ENCODE measurements at regions not wholly inside any gene's neighbourhood (a gene's known extent, or its start where the extent isn't known, plus 50 kb on each side); places are given as distances from the start of the nearest gene placed in this dataset.

DNA sequence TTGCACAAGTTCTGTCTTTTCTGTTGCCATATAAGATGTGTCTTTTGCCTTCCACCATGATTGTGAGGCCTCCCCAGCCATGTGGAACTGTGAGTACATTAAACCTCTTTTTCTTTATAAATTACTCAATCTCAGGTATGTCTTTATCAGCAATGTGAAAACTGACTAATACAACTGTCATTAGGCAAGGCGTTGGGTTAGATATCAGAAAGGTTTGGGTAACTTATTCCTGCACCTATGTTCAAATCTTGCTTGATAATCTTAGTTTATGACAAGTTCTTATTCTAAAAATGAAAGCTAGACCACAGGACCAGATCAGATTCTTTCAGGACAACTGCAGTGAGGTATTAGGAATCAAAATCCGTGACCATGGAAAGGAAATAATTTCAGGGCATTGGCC is 160.6 kb upstream of the BDNF start:
- DNase-seq (ENCODE audit: low read depth) = no peak
- TF ChIP-seq, protein P1, sequence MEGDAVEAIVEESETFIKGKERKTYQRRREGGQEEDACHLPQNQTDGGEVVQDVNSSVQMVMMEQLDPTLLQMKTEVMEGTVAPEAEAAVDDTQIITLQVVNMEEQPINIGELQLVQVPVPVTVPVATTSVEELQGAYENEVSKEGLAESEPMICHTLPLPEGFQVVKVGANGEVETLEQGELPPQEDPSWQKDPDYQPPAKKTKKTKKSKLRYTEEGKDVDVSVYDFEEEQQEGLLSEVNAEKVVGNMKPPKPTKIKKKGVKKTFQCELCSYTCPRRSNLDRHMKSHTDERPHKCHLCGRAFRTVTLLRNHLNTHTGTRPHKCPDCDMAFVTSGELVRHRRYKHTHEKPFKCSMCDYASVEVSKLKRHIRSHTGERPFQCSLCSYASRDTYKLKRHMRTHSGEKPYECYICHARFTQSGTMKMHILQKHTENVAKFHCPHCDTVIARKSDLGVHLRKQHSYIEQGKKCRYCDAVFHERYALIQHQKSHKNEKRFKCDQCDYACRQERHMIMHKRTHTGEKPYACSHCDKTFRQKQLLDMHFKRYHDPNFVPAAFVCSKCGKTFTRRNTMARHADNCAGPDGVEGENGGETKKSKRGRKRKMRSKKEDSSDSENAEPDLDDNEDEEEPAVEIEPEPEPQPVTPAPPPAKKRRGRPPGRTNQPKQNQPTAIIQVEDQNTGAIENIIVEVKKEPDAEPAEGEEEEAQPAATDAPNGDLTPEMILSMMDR (IDR thresholded peaks at IDR 0.05; ENCODE audit: low read depth, low read length) = no peak
- TF ChIP-seq POLR2A (IDR thresholded peaks at IDR 0.05; ENCODE audit: extremely low read depth, insufficient read length) = no peak
- TF ChIP-seq, protein P2, sequence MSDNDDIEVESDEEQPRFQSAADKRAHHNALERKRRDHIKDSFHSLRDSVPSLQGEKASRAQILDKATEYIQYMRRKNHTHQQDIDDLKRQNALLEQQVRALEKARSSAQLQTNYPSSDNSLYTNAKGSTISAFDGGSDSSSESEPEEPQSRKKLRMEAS (IDR thresholded peaks at IDR 0.05; ENCODE audit: low read depth, low read length) = no peak

DNA sequence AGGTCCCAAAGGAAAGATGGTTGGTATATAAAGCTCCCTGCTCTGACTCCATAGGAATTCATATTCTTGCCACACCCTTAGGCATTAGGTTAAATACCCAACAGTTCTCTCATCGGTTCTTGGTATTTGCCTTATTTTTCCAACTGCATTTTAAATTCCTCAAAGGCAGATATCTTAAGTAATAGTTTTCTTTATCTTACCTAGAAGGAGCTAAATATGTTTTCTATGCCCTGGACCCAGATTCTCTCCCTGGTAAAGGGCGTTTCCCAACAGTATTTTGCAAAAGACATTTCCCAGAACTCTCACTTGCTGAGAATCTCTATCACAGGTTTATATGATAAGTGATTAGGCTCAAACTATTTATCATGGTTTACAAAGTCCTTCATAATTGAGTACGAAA is 158.6 kb upstream of the BDNF start:
- H3K4me3 ChIP-seq (ENCODE audit: low read depth, low read length) = no peak overlapping the region
- TF ChIP-seq, protein P1 (IDR thresholded peaks at IDR 0.05; ENCODE audit: low read depth, low read length) = no peak
- TF ChIP-seq, protein P2 (IDR thresholded peaks at IDR 0.05; ENCODE audit: low read depth, low read length) = no peak
- no peak for TF ChIP-seq MYC (IDR thresholded peaks at IDR 0.05; ENCODE audit: low read depth, low read length)
- no peak for TF ChIP-seq POLR2A (IDR thresholded peaks at IDR 0.05; ENCODE audit: extremely low read depth, insufficient read length)
- no peak for DNase-seq (ENCODE audit: low read depth)

More for the DNA sequence above, 160.6 kb upstream of the BDNF start:
- no peak overlapping the region for H3K4me3 ChIP-seq (ENCODE audit: low read depth, low read length)

DNA sequence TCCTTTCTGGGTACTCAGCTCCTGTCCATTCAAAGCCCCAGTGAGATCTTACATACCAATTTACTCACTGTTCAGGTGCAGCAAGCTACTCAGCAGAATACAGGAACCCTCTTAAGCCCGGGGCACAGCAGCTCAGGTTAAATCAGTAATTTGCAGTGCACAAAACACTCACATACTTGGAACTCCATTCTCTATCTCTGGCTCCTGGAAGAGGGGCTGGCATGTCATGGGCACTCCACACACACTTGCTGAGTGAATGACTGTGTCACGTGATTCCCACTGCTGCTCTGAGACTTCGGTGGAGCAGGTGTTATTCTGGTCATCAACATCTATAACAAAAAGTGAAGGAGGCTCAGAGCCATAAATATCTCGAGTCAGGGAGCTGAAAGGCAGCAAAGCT is 157.3 kb upstream of the BDNF start:
- DNase-seq (ENCODE audit: low read depth) = no peak
- TF ChIP-seq MYC (IDR thresholded peaks at IDR 0.05; ENCODE audit: low read depth, low read length) (no peak), POLR2A (IDR thresholded peaks at IDR 0.05; ENCODE audit: extremely low read depth, insufficient read length) (no peak)
- TF ChIP-seq, protein P1 (IDR thresholded peaks at IDR 0.05; ENCODE audit: low read depth, low read length) = no peak
- TF ChIP-seq, protein P2 (IDR thresholded peaks at IDR 0.05; ENCODE audit: low read depth, low read length) = no peak
- H3K4me3 ChIP-seq (ENCODE audit: low read depth, low read length) = no peak overlapping the region

DNA sequence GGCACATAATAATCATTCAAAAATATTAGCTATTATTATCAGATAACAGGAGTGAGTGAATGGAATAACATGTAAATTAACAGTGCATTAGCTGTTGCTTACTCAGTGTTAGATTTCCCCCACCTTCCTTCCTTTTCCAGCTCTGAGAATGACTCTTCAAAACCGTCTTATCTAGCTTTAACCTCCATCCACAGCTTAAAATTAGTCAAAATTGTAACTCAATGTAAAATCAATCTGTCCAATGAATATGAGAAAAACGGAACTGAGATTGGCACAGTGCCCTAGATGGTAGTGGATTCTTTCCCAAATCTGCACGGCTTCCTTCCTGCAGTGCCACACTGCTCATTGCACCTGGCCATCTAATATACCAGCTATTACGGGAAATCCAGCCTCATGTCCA is 156.8 kb upstream of the BDNF start:
- DNase-seq (ENCODE audit: low read depth) = no peak
- TF ChIP-seq MYC (IDR thresholded peaks at IDR 0.05; ENCODE audit: low read depth, low read length) (no peak), POLR2A (IDR thresholded peaks at IDR 0.05; ENCODE audit: extremely low read depth, insufficient read length) (no peak)
- TF ChIP-seq, protein P1 (IDR thresholded peaks at IDR 0.05; ENCODE audit: low read depth, low read length) = no peak
- TF ChIP-seq, protein P2 (IDR thresholded peaks at IDR 0.05; ENCODE audit: low read depth, low read length) = no peak
- no peak overlapping the region for H3K4me3 ChIP-seq (ENCODE audit: low read depth, low read length)

DNA sequence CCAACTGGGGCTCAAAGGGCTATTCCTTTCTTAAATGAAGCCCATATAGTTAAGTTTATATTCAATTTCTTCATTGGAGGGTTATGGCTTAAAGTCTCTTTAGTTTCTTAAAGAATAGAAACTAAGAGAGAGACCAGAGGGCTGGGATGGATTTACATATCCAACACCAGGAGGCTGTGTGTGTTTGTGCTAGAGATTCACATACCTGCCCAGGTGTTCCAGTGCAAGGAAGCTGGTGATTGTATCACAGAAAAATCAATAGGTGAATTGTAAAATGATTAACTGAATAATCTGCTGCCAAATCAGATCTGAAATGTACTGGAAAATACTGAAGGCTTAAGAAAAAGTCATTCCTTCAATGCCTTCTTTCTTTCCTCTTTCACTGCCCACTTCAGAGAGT is 148.2 kb upstream of the BDNF start:
- H3K4me3 ChIP-seq (ENCODE audit: low read depth, low read length) = no peak overlapping the region
- TF ChIP-seq POLR2A (IDR thresholded peaks at IDR 0.05; ENCODE audit: extremely low read depth, insufficient read length) (no peak), MYC (IDR thresholded peaks at IDR 0.05; ENCODE audit: low read depth, low read length) (no peak)
- TF ChIP-seq, protein P2 (IDR thresholded peaks at IDR 0.05; ENCODE audit: low read depth, low read length) = no peak
- TF ChIP-seq, protein P1 (IDR thresholded peaks at IDR 0.05; ENCODE audit: low read depth, low read length) = no peak
- DNase-seq (ENCODE audit: low read depth) = no peak

DNA sequence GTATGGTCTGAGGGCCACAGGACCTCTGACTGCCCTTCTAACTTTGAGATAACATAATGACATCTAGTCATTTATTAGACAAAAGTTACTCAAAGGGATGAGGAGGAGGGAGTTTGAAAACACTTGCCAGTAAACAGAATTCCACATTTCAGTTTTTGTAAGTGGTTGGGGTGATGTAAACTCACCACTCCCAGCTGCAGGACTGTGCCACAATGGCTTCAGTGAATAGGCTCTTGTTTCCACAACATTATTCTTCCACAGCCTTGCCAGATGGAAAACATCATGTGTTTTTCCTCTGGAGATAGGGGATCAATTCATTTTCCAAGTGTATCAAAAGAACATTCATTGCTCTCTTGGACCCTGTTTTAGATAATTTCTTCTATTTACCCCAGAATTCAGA is 147.2 kb upstream of the BDNF start:
- DNase-seq (ENCODE audit: low read depth) = no peak
- no peak overlapping the region for H3K4me3 ChIP-seq (ENCODE audit: low read depth, low read length)
- TF ChIP-seq, protein P2 (IDR thresholded peaks at IDR 0.05; ENCODE audit: low read depth, low read length) = no peak
- TF ChIP-seq POLR2A (IDR thresholded peaks at IDR 0.05; ENCODE audit: extremely low read depth, insufficient read length) = no peak
- TF ChIP-seq MYC (IDR thresholded peaks at IDR 0.05; ENCODE audit: low read depth, low read length) = no peak
- TF ChIP-seq, protein P1 (IDR thresholded peaks at IDR 0.05; ENCODE audit: low read depth, low read length) = no peak

All from NB4 (cell line).